ENCODE measurements at regions not wholly inside any gene's neighbourhood (a gene's known extent, or its start where the extent isn't known, plus 50 kb on each side); places are given as distances from the start of the nearest gene placed in this dataset.
"Not testable (repeated sequence)": the region's sequence is repeated elsewhere in the genome, so short reads cannot be mapped to it uniquely, and the experiment has no call there.

DNA sequence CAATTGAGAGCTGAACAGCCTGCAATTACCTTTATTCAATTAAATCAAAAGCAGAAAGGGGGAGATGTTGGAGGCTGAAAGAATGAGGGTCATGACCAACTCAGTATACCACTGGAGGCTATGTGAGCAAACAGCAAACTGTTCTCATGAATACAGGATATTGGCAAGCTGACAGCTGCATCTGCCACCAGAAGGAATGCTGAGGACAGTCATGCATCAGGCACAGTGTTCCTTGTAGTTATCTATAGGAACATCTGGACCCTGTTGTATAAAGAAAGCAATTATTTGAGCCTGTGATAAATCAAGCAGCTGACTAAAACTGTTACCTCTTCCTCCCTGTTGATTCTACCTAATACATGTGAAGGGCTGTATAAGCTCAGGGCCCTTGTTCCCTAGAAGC is 2064.6 kb downstream of the TP53TG3F start:
- no peak for DNase-seq

DNA sequence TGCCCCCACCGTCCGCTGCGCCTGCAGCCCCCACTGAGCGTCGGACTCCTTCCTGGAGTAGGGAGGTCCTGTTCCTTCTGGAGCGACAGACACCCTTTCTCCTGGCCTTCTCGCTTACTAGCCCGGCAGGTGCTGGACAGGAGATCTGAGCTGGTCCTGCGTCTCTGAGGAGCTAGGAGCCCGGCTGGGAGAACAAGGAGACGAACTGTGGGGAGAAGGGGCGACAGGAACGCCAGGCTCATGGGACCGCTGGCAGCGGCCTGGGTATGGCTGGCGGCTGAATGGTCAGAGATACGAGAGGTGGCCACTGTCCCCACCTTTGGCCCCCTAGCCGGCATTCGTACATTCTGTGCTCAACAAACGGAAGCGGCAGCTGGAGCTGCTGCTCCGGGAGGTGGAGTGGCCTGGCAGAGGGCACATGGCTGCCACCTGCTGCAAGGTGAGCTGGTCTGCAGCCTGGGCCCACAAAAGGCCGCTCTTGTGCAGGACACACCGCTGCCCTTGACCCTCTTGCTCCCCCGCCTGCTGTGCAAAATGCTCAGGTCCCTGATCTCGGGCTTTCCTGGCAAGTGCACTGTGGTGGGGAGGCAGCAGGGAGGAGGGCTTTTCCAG is 2066.7 kb downstream of the TP53TG3F start:
- no peak for DNase-seq

DNA sequence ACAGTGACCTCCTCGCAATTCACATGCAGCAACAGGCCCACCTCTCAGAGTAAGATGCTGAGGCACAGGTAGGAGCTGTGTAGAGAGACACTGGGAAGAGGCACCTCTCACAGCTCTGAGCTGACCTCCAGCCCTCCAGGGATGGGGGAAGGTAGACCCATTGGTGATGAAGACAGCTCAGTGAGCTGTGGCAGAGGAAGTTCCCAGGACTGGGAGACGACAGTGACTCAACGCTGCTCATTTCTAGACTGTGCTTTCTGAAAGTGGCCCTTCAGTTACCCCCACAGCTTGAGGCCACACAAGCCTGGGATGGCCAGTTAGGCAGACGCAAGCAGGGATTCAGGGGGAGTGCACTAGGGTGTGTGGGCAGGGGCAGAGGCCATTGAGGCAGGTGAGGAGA is 2073.2 kb downstream of the TP53TG3F start:
- no peak for DNase-seq

DNA sequence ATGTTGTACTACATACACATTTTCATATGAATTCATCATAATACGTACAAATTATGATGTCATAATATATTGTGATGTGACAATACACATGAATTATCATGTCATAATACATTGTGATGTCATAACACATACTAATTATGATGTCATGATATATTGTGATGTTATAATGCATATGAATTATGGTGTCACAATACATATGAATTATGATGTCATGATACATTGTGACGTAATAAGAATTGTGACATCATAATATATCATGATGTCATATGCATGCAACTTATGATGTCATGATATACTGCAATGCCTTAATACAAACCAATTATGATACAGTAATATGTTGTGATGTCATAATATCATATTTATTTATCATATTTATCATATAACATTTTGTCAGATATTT is 2074.3 kb downstream of the TP53TG3F start:
- DNase-seq = no peak

- DNase-seq = no peak
Measured at GRCh38 chr16:35543486-35543885, 2084.1 kb downstream of the TP53TG3F start.

DNA sequence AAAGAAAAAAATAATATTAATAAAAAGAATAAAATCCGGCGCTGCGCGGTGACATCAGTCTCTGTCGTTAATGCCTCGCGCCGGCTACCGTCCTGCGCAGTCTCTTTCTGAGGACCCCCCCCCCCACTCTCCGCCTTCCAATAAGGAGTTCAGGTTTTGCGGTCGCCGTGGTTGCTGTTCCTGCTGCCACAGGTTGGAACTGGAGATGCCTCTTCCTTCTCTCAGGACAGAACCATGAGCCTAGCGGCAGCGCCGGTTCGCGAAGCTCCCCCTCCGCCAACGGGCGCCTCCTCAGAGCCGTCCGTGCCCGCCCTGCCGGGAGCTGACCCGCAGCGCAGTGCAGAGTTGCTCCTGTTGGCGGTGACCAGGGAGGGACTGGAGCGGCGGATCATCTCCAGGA is 2093.4 kb downstream of the TP53TG3F start:
- no peak for DNase-seq

DNA sequence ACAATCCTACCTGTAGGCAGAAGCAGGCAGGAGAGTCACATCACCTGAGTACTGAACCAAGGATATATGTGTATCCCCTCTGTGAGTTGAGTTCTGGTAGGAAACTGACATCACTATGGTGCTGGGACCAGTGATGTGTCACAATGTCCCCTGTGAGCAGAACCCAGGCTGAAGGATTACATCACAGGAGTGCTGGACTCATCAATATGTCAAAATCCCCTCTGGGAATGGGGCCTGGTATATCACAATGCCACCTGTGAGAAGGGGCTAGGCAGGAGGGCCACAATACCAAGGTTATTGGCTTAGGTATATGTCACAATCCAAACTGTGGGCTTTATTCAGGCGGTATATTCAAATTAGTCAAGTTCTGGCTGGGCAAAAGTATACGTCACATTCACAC is 2098.3 kb downstream of the TP53TG3F start:
- no peak for DNase-seq

DNA sequence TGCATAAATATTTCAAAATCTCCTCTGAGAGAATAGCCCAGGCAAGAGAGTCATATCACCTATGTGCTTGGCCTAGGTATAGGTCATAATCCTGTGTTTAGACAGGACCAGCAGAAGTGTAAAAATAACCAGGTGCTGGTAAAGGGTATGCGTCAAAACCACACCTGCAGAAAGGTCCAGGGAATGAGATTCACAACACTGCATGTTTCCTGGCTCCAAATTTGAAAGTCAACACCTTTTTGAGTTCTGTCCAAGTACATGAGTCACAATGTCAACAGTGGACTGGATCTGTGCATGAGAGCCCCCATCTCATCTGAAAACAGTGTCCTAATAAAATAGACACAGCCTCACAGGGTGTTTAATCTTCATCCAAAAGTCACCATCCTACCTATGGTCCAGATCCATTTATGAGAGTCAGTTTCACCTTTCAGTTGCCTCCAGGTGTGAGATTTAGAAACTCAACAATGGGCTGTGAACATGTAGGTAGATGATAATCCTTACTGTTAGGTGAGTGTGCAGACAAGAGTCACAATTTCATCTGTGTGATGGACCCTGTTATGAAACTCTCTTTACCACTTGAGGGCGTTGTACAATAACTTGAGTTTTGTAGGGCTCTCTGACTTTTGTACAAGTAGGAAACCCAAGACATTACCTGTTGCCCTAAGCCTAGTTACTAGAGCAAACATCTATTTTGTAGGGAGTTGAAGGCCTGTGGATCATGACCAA is 2100.7 kb downstream of the TP53TG3F start:
- DNase-seq = no peak

DNA sequence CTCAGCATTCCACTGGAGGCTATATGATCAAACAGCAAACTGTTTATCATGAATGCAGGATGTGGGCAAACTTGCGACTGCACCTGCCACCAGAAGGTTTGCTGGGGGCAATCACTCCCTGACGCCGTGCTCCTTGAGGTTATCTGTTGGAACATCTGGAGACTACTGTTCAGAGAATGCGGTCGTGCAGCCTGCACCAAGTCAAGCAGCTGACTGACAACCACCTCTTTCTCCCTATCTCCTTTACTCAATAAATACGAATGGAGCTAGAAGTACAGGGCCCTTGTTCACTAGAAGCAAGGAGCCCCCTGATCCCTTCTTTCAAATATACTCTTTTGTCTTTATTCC is 2101.2 kb downstream of the TP53TG3F start:
- no peak for DNase-seq

DNA sequence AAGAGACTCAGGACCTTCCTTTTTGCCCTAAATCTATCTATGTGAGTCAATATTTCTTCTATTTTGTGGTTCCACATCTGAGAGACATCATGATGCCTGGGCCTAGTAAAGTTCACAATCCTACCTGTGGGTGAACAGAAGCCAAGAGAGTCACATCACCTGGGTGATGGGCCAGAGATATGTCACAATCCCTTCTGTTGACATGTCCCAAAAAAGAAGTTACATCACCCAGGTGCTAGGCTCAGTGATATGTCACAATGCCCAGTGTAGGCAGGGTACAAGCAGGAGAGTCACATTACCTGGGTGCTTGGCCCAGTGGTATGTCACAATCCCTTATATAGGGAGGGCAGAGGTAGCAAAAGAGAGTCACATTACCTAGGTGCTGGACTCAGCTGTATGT is 2101.9 kb downstream of the TP53TG3F start:
- DNase-seq = no peak

DNA sequence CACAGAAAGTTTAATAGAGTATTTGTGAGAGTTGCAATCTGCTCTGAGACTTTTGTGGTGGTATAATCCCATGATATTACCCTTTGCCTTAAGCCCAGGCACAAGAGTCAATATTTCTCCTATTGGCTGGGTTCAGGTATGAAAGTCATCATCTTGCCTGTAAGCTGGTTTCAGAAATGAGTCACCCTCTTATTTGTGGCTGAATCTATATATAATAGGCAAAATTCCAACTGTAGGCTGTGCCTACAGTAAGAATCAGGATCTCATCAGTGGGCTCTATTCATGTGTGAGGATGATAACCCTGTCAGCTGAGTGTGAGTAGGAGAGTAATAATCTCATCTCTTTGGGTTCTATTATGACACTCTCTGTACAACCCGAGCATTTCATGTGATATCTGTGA is 2103.1 kb downstream of the TP53TG3F start:
- DNase-seq = no peak

- no peak for DNase-seq
Measured at GRCh38 chr16:35562919-35563318, 2103.5 kb downstream of the TP53TG3F start.

GRCh38 chr16:35564148-35564547 is 2104.7 kb downstream of the TP53TG3F start:
- no peak for DNase-seq

- no peak for DNase-seq
Measured at GRCh38 chr16:35564889-35565288, 2105.5 kb downstream of the TP53TG3F start.

GRCh38 chr16:35565626-35566025 is 2106.2 kb downstream of the TP53TG3F start:
- DNase-seq = no peak

- no peak for DNase-seq
Measured at GRCh38 chr16:35569413-35569812, 2110.0 kb downstream of the TP53TG3F start.

DNA sequence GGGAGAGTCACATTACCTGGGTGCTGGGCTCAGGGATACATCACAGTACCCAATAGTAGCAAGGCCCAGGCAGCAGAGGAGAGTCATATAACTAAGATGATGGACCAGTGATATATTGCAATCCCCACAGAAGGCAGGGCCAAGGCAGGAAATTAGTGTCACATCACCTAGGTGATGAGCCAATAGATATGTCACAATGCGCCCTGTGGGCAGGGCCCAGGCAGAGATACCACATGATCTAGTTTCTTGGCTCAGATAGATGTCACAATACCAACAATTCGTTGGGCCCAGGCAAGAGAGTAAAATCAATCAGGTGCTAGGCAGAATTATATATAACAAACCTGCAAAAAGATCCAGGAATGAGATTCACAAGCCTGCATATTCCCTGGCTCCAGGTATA is 2111.5 kb downstream of the TP53TG3F start:
- DNase-seq = no peak

GRCh38 chr16:35572186-35572585 is 2112.8 kb downstream of the TP53TG3F start:
- no peak for DNase-seq

DNA sequence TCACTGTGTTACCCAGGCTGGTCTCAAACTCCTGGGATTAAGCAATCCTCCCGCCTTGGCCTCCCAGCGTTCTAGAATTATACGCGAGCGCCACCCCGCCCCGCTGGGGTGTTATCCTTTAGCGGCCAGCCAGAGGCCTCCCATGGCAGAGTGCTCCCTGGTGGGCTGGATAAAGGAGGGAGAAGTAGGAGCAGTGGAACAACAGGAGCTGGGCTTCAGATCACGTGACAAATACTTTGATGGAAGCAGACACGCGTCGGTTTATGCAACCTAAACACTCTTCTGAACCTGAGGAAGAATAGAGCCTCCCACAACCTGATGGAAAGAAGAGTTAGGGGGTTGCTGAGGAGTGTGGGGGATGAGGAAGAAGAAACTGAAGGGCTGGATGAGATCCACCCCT is 2114.0 kb downstream of the TP53TG3F start:
- no peak for DNase-seq

- no peak for DNase-seq
Measured at GRCh38 chr16:35574011-35574410, 2114.6 kb downstream of the TP53TG3F start.

GRCh38 chr16:35574454-35575431 is 2115.3 kb downstream of the TP53TG3F start:
- no peak for DNase-seq

GRCh38 chr16:35575432-35575821 is 2116.0 kb downstream of the TP53TG3F start:
- no peak for DNase-seq

DNA sequence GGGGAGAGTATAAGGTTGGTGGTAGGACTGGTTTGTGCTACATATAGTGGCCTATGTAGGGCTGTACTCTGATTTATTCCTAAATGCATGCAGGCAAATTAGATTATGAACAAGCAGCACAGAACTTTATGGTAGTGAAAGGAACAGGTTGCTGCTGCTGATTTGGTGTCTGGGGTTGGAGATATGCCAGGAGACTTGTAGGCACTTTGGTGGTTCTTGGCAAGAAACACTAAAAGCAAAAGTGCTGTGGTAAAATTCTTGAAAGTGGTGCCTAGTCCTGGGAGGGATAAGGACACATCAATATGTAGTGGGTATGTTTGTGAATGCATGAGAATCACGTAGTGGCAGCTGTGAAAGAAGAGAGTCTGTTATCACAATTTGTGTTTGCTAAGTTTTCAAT is 2126.0 kb downstream of the TP53TG3F start:
- no peak for DNase-seq

DNA sequence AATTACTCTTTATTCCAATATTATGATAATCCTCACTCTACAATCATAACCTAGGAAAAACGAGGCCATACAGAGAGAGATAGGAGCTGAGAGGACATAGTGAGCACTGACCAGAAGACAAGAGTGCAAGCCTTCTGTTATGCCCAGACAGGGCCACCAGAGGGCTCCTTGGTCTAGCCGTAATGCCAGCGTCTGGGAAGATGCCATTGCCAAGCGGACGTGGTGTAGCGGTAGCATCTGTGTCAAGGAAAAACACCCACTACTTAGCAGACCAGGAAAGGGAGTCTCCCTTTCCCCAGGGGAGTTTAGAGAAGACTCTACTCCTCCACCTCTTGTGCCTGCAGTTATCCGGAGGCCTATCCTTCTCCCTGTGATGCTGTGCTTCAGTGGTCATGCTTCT is 2131.5 kb downstream of the TP53TG3F start:
- not testable (repeated sequence) for DNase-seq

Measured in right forelimb (tissue), 1 donor.